WTC11 (cell line): ENCODE measurements at regions not wholly inside any gene's neighbourhood (a gene's known extent, or its start where the extent isn't known, plus 50 kb on each side); places are given as distances from the start of the nearest gene placed in this dataset.

Experiments
- ATAC-seq: fragments of 200-7000 bp; cut with Tn5 transposase; 2 replicates; pipeline ENCODE4 v1.10.0; 2021; ENCODE audit warnings: mild to moderate bottlenecking, moderate library complexity
- CTCF ChIA-PET: fragments of 300-600 bp; sonication (Branson Sonifier 250); formaldehyde crosslinking; loops from one replicate; lab custom pipeline; 2021; ENCODE audit warnings: antibody characterized with exemption; lab: Charles Lee
- POLR2A ChIA-PET: fragments of 350-600 bp; sonication (Branson Sonifier 250); formaldehyde crosslinking; loops from one replicate; lab custom pipeline; 2021; ENCODE audit warnings: antibody characterized with exemption; lab: Charles Lee
- DNase-seq: peaks from one replicate; pipeline ENCODE4 v3.0.0; 2021; ENCODE audit warnings: low spot score
- H3K27ac Mint-ChIP-seq: 2 replicates; pipeline ENCODE4 v1.8.0; 2021; ENCODE audit warnings: mixed read lengths
- H3K27me3 Mint-ChIP-seq: 2 replicates; pipeline ENCODE4 v1.8.0; 2021; ENCODE audit warnings: low read depth, mild to moderate bottlenecking, moderate library complexity, mixed read lengths
- H3K36me3 Mint-ChIP-seq: 2 replicates; pipeline ENCODE4 v1.8.0; 2021; ENCODE audit warnings: mixed read lengths
- H3K4me1 Mint-ChIP-seq: 2 replicates; pipeline ENCODE4 v1.8.0; 2022; ENCODE audit warnings: mixed read lengths
- H3K4me3 Mint-ChIP-seq: 2 replicates; pipeline ENCODE4 v1.8.0; 2021; ENCODE audit warnings: mild to moderate bottlenecking, moderate library complexity, mixed read lengths
- H3K9me3 Mint-ChIP-seq: 2 replicates; pipeline ENCODE4 v1.8.0; 2021; ENCODE audit warnings: mixed read lengths
- CBFB ChIP-seq: sonication (generic); formaldehyde crosslinking; IDR thresholded peaks from 2 replicates; pipeline ENCODE4 v1.8.1; 2022; ENCODE audit warnings: mild to moderate bottlenecking, low read depth, missing genetic modification reagents
- CREM ChIP-seq: sonication (generic); formaldehyde crosslinking; IDR thresholded peaks from 2 replicates; pipeline ENCODE4 v1.8.1; 2022; ENCODE audit warnings: mild to moderate bottlenecking, missing genetic modification reagents, moderate library complexity
- EMX1 ChIP-seq: fragments of 250-450 bp; sonication (Bioruptor Pico); IDR thresholded peaks from 2 replicates; pipeline ENCODE4 v1.8.0; 2021; ENCODE audit warnings: mild to moderate bottlenecking
- FOXJ3 ChIP-seq: sonication (generic); formaldehyde crosslinking; IDR thresholded peaks from 2 replicates; pipeline ENCODE4 v1.9.0; 2021; ENCODE audit warnings: missing genetic modification reagents, mild to moderate bottlenecking, borderline replicate concordance
- HMGA2 ChIP-seq: fragments of 250-450 bp; sonication (Bioruptor Pico); IDR thresholded peaks from 2 replicates; pipeline ENCODE4 v1.4.0; 2021; ENCODE audit warnings: mild to moderate bottlenecking, moderate library complexity
- IRF2 ChIP-seq: sonication (generic); formaldehyde crosslinking; IDR thresholded peaks from 2 replicates; pipeline ENCODE4 v1.8.0; 2022; ENCODE audit warnings: low read depth, missing genetic modification reagents, borderline replicate concordance
- JAZF1 ChIP-seq: fragments of 250-450 bp; sonication (Bioruptor Pico); IDR thresholded peaks from 2 replicates; pipeline ENCODE4 v1.9.0; 2021; ENCODE audit warnings: moderate library complexity, mild to moderate bottlenecking, inconsistent platforms
- JUN ChIP-seq: sonication (generic); formaldehyde crosslinking; IDR thresholded peaks from 2 replicates; pipeline ENCODE4 v1.8.0; 2023; ENCODE audit warnings: mild to moderate bottlenecking, missing genetic modification reagents
- KAT7 ChIP-seq: sonication (generic); formaldehyde crosslinking; IDR thresholded peaks from 2 replicates; pipeline ENCODE4 v1.8.1; 2023; ENCODE audit warnings: missing genetic modification reagents, mild to moderate bottlenecking, borderline replicate concordance
- NFATC4 ChIP-seq: fragments of 250-450 bp; sonication (Bioruptor Pico); IDR thresholded peaks from 2 replicates; pipeline ENCODE4 v1.9.0; 2021; ENCODE audit warnings: mild to moderate bottlenecking
- SMAD3 ChIP-seq: sonication (generic); formaldehyde crosslinking; IDR thresholded peaks from 2 replicates; pipeline ENCODE4 v1.8.0; 2022; ENCODE audit warnings: missing genetic modification reagents, mild to moderate bottlenecking, borderline replicate concordance
- SMAD4 ChIP-seq: sonication (generic); formaldehyde crosslinking; IDR thresholded peaks from 2 replicates; pipeline ENCODE4 v1.8.0; 2022; ENCODE audit warnings: mild to moderate bottlenecking, missing genetic modification reagents
- TP53 ChIP-seq: sonication (generic); formaldehyde crosslinking; IDR thresholded peaks from 2 replicates; pipeline ENCODE4 v1.8.1; 2023; ENCODE audit warnings: mild to moderate bottlenecking, missing genetic modification reagents
- ZNF219 ChIP-seq: sonication (generic); formaldehyde crosslinking; IDR thresholded peaks from 2 replicates; pipeline ENCODE4 v1.8.0; 2023; ENCODE audit warnings: missing genetic modification reagents, mild to moderate bottlenecking, borderline replicate concordance
- ZNF263 ChIP-seq: sonication (generic); formaldehyde crosslinking; IDR thresholded peaks from 2 replicates; pipeline ENCODE4 v1.8.1; 2022; ENCODE audit warnings: low read depth, mild to moderate bottlenecking, moderate library complexity, missing genetic modification reagents
- TF ChIP-seq, protein P1 (sequence below): sonication (generic); formaldehyde crosslinking; IDR thresholded peaks from 2 replicates; pipeline ENCODE4 v1.8.0; 2023; ENCODE audit warnings: mild to moderate bottlenecking, missing genetic modification reagents
- TF ChIP-seq, protein P2 (sequence below): sonication (generic); formaldehyde crosslinking; IDR thresholded peaks from 2 replicates; pipeline ENCODE4 v1.8.1; 2023; ENCODE audit warnings: mild to moderate bottlenecking, missing genetic modification reagents
- TF ChIP-seq, protein P3 (sequence below): sonication (generic); formaldehyde crosslinking; IDR thresholded peaks from 2 replicates; pipeline ENCODE4 v1.8.1; 2022; ENCODE audit warnings: mild to moderate bottlenecking, missing genetic modification reagents, moderate library complexity, borderline replicate concordance
- TF ChIP-seq, protein P4 (sequence below): fragments of 250-450 bp; sonication (Bioruptor Pico); IDR thresholded peaks from 2 replicates; pipeline ENCODE4 v1.9.0; 2021; ENCODE audit warnings: mild to moderate bottlenecking, borderline replicate concordance
- TF ChIP-seq, protein P5 (sequence below): fragments of 250-450 bp; sonication (Bioruptor Pico); IDR thresholded peaks from 2 replicates; pipeline ENCODE4 v1.9.0; 2021; ENCODE audit warnings: mild to moderate bottlenecking
- TF ChIP-seq, protein P6 (sequence below): sonication (generic); formaldehyde crosslinking; IDR thresholded peaks from 2 replicates; pipeline ENCODE4 v1.8.1; 2023; ENCODE audit warnings: mild to moderate bottlenecking, missing genetic modification reagents, moderate library complexity
- TF ChIP-seq, protein P7 (sequence below): sonication (generic); formaldehyde crosslinking; IDR thresholded peaks from 2 replicates; pipeline ENCODE4 v1.8.0; 2023; ENCODE audit warnings: missing genetic modification reagents

DNA sequence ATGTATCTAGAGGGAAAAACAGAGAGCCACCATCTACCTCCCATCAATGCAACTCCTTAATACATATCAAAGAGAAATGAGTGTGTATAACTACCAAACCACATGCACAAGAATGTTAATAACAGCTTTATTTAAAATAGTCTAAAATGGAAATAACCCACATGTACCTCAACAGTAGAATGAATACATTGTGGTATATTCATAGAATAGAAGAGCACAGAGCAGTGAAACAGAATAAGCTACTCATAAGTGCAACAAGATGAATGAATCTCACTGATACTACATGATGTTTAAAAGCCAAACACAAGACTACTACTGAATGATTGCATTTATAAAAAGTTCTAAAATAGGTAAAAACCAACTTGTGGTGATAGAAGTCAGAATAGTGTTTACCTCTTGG, 232.5 kb downstream of the BTG1 start (continued):
- TF ChIP-seq, protein P1, sequence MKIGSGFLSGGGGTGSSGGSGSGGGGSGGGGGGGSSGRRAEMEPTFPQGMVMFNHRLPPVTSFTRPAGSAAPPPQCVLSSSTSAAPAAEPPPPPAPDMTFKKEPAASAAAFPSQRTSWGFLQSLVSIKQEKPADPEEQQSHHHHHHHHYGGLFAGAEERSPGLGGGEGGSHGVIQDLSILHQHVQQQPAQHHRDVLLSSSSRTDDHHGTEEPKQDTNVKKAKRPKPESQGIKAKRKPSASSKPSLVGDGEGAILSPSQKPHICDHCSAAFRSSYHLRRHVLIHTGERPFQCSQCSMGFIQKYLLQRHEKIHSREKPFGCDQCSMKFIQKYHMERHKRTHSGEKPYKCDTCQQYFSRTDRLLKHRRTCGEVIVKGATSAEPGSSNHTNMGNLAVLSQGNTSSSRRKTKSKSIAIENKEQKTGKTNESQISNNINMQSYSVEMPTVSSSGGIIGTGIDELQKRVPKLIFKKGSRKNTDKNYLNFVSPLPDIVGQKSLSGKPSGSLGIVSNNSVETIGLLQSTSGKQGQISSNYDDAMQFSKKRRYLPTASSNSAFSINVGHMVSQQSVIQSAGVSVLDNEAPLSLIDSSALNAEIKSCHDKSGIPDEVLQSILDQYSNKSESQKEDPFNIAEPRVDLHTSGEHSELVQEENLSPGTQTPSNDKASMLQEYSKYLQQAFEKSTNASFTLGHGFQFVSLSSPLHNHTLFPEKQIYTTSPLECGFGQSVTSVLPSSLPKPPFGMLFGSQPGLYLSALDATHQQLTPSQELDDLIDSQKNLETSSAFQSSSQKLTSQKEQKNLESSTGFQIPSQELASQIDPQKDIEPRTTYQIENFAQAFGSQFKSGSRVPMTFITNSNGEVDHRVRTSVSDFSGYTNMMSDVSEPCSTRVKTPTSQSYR (CRISPR knock-in tag) = no peak
- TF ChIP-seq ZNF219 (CRISPR knock-in tag) (no peak), FOXJ3 (no peak), CBFB (no peak), IRF2 (no peak), ZNF263 (no peak), SMAD3 (no peak)
- TF ChIP-seq, protein P2, sequence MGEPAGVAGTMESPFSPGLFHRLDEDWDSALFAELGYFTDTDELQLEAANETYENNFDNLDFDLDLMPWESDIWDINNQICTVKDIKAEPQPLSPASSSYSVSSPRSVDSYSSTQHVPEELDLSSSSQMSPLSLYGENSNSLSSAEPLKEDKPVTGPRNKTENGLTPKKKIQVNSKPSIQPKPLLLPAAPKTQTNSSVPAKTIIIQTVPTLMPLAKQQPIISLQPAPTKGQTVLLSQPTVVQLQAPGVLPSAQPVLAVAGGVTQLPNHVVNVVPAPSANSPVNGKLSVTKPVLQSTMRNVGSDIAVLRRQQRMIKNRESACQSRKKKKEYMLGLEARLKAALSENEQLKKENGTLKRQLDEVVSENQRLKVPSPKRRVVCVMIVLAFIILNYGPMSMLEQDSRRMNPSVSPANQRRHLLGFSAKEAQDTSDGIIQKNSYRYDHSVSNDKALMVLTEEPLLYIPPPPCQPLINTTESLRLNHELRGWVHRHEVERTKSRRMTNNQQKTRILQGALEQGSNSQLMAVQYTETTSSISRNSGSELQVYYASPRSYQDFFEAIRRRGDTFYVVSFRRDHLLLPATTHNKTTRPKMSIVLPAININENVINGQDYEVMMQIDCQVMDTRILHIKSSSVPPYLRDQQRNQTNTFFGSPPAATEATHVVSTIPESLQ = no peak
- TF ChIP-seq, protein P3, sequence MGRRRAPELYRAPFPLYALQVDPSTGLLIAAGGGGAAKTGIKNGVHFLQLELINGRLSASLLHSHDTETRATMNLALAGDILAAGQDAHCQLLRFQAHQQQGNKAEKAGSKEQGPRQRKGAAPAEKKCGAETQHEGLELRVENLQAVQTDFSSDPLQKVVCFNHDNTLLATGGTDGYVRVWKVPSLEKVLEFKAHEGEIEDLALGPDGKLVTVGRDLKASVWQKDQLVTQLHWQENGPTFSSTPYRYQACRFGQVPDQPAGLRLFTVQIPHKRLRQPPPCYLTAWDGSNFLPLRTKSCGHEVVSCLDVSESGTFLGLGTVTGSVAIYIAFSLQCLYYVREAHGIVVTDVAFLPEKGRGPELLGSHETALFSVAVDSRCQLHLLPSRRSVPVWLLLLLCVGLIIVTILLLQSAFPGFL (CRISPR knock-in tag) = no peak
- TF ChIP-seq, protein P4, sequence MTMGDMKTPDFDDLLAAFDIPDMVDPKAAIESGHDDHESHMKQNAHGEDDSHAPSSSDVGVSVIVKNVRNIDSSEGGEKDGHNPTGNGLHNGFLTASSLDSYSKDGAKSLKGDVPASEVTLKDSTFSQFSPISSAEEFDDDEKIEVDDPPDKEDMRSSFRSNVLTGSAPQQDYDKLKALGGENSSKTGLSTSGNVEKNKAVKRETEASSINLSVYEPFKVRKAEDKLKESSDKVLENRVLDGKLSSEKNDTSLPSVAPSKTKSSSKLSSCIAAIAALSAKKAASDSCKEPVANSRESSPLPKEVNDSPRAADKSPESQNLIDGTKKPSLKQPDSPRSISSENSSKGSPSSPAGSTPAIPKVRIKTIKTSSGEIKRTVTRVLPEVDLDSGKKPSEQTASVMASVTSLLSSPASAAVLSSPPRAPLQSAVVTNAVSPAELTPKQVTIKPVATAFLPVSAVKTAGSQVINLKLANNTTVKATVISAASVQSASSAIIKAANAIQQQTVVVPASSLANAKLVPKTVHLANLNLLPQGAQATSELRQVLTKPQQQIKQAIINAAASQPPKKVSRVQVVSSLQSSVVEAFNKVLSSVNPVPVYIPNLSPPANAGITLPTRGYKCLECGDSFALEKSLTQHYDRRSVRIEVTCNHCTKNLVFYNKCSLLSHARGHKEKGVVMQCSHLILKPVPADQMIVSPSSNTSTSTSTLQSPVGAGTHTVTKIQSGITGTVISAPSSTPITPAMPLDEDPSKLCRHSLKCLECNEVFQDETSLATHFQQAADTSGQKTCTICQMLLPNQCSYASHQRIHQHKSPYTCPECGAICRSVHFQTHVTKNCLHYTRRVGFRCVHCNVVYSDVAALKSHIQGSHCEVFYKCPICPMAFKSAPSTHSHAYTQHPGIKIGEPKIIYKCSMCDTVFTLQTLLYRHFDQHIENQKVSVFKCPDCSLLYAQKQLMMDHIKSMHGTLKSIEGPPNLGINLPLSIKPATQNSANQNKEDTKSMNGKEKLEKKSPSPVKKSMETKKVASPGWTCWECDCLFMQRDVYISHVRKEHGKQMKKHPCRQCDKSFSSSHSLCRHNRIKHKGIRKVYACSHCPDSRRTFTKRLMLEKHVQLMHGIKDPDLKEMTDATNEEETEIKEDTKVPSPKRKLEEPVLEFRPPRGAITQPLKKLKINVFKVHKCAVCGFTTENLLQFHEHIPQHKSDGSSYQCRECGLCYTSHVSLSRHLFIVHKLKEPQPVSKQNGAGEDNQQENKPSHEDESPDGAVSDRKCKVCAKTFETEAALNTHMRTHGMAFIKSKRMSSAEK (CRISPR knock-in tag) = no peak
- TF ChIP-seq, all 79 proteins: peak for 0

DNA sequence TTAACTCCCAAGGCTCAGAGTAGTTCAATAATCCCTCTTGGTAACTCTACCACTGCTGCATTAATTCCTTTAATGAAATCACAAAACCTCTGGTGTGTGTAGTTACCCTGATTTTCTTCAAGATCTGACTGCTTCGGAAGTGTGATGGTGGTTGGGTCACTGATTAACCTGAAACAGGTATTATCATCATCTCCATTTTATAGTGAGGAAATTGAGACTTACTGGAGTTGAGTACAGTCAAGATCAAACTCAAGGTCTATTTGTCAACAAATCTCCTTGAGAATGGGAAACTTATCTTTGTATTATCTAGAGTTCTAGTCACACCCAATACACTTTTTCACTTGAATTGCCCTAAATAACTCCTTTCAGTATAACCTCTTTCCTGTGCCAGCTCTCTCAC, 233.5 kb downstream of the BTG1 start:
- peaks cover 14% of the 10 kb centered on the region for H3K9me3 Mint-ChIP-seq
- no peaks in the 10 kb centered on the region for H3K36me3 Mint-ChIP-seq
- peaks cover 18% of the 10 kb centered on the region for H3K4me1 Mint-ChIP-seq
- H3K27ac Mint-ChIP-seq = no peak overlapping the region
- no peaks in the 10 kb centered on the region for H3K27me3 Mint-ChIP-seq
- CTCF ChIA-PET = no interaction called here
- DNase-seq = no peak
- no peak overlapping the region for H3K4me3 Mint-ChIP-seq
- ATAC-seq = no peak
- POLR2A ChIA-PET = no interaction called here
- no peak for TF ChIP-seq NFATC4 (CRISPR knock-in tag)
- TF ChIP-seq EMX1 (CRISPR knock-in tag) = no peak
- no peak for TF ChIP-seq SMAD4
- TF ChIP-seq, protein P5, sequence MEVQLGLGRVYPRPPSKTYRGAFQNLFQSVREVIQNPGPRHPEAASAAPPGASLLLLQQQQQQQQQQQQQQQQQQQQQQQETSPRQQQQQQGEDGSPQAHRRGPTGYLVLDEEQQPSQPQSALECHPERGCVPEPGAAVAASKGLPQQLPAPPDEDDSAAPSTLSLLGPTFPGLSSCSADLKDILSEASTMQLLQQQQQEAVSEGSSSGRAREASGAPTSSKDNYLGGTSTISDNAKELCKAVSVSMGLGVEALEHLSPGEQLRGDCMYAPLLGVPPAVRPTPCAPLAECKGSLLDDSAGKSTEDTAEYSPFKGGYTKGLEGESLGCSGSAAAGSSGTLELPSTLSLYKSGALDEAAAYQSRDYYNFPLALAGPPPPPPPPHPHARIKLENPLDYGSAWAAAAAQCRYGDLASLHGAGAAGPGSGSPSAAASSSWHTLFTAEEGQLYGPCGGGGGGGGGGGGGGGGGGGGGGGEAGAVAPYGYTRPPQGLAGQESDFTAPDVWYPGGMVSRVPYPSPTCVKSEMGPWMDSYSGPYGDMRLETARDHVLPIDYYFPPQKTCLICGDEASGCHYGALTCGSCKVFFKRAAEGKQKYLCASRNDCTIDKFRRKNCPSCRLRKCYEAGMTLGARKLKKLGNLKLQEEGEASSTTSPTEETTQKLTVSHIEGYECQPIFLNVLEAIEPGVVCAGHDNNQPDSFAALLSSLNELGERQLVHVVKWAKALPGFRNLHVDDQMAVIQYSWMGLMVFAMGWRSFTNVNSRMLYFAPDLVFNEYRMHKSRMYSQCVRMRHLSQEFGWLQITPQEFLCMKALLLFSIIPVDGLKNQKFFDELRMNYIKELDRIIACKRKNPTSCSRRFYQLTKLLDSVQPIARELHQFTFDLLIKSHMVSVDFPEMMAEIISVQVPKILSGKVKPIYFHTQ = no peak
- TF ChIP-seq, protein P6, sequence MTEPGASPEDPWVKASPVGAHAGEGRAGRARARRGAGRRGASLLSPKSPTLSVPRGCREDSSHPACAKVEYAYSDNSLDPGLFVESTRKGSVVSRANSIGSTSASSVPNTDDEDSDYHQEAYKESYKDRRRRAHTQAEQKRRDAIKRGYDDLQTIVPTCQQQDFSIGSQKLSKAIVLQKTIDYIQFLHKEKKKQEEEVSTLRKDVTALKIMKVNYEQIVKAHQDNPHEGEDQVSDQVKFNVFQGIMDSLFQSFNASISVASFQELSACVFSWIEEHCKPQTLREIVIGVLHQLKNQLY (CRISPR knock-in tag) = no peak
- TF ChIP-seq, protein P2 = no peak
- no peak for TF ChIP-seq CREM
- TF ChIP-seq HMGA2 (CRISPR knock-in tag) = no peak
- TF ChIP-seq, protein P7, sequence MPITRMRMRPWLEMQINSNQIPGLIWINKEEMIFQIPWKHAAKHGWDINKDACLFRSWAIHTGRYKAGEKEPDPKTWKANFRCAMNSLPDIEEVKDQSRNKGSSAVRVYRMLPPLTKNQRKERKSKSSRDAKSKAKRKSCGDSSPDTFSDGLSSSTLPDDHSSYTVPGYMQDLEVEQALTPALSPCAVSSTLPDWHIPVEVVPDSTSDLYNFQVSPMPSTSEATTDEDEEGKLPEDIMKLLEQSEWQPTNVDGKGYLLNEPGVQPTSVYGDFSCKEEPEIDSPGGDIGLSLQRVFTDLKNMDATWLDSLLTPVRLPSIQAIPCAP (CRISPR knock-in tag) = no peak
- no peak for TF ChIP-seq JAZF1 (CRISPR knock-in tag)
- no peak for TF ChIP-seq JUN (CRISPR knock-in tag)
- TF ChIP-seq TP53 = no peak
- no peak for TF ChIP-seq KAT7 (CRISPR knock-in tag)
